ENCODE measurements at regions not wholly inside any gene's neighbourhood (a gene's known extent, or its start where the extent isn't known, plus 50 kb on each side); places are given as distances from the start of the nearest gene placed in this dataset.

GRCh38 chr12:115421796-115422709 lies 738.1 kb upstream of the TBX3 start:
- Mint-ChIP-seq H3K27ac (ENCODE audit: unreplicated experiment) (no peak overlapping the region), H3K4me3 (ENCODE audit: unreplicated experiment) (no peak overlapping the region), H3K9me3 (ENCODE audit: unreplicated experiment) (no peaks in the 10 kb centered on the region), H3K4me1 (ENCODE audit: unreplicated experiment) (peaks cover 3% of the 10 kb centered on the region), H3K27me3 (ENCODE audit: unreplicated experiment) (no peaks in the 10 kb centered on the region), H3K36me3 (ENCODE audit: low read depth, unreplicated experiment) (no peaks in the 10 kb centered on the region)
- no peak for DNase-seq (ENCODE audit: low spot score)
- TF ChIP-seq, protein P1, sequence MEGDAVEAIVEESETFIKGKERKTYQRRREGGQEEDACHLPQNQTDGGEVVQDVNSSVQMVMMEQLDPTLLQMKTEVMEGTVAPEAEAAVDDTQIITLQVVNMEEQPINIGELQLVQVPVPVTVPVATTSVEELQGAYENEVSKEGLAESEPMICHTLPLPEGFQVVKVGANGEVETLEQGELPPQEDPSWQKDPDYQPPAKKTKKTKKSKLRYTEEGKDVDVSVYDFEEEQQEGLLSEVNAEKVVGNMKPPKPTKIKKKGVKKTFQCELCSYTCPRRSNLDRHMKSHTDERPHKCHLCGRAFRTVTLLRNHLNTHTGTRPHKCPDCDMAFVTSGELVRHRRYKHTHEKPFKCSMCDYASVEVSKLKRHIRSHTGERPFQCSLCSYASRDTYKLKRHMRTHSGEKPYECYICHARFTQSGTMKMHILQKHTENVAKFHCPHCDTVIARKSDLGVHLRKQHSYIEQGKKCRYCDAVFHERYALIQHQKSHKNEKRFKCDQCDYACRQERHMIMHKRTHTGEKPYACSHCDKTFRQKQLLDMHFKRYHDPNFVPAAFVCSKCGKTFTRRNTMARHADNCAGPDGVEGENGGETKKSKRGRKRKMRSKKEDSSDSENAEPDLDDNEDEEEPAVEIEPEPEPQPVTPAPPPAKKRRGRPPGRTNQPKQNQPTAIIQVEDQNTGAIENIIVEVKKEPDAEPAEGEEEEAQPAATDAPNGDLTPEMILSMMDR (IDR thresholded peaks at IDR 0.05; ENCODE audit: unreplicated experiment): no peak

DNA sequence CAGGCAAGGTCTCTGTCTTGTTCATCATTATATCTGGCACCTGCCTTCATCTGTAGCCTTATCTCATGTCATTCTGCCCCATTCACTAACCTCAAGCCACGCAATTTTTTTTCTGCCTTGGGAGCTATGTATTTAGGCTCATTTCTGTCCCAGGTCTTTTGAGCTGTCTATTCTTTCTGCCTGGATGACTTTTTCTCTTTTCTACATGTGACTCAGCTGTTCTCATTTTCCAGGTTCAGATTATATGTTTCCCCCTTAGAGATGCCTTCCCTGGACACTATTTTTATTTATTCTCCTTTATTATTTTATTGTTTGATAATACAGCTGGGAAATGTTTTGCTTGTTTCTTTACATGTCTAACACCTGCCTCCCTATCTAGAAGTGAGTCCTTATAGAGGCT lies 737.4 kb upstream of the TBX3 start:
- TF ChIP-seq, protein P1 (IDR thresholded peaks at IDR 0.05; ENCODE audit: unreplicated experiment): no peak
- no peaks in the 10 kb centered on the region for H3K27me3 Mint-ChIP-seq (ENCODE audit: unreplicated experiment)
- H3K27ac Mint-ChIP-seq (ENCODE audit: unreplicated experiment): no peak overlapping the region
- H3K36me3 Mint-ChIP-seq (ENCODE audit: low read depth, unreplicated experiment): no peaks in the 10 kb centered on the region
- DNase-seq (ENCODE audit: low spot score): no peak
- no peak overlapping the region for H3K4me3 Mint-ChIP-seq (ENCODE audit: unreplicated experiment)
- no peaks in the 10 kb centered on the region for H3K9me3 Mint-ChIP-seq (ENCODE audit: unreplicated experiment)
- H3K4me1 Mint-ChIP-seq (ENCODE audit: unreplicated experiment): peaks cover 3% of the 10 kb centered on the region

DNA sequence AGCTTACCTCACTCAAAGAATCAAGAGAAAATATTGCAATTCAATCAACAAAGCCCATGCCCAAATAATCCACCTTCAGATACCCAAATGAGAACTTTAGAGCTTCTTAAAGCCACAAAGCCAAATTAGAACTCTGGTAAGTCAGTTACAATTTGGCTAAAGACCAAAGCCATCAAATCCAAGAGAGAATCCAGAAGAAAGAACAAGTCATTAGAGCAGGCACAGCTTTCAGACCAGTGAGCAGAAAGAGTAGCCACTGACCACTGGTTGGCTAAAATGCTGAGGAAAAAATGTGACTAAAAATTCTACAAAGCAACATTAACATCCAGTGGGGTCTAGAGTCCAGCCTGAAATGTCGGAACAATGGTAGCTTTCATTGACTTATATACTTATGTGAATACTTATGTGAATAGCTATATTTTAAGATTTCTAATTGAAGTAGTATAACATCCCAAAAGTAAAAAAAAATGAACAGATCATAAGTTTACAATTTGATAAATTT lies 735.2 kb upstream of the TBX3 start:
- no peaks in the 10 kb centered on the region for H3K9me3 Mint-ChIP-seq (ENCODE audit: unreplicated experiment)
- TF ChIP-seq, protein P1 (IDR thresholded peaks at IDR 0.05; ENCODE audit: unreplicated experiment): no peak
- no peaks in the 10 kb centered on the region for H3K36me3 Mint-ChIP-seq (ENCODE audit: low read depth, unreplicated experiment)
- no peak for DNase-seq (ENCODE audit: low spot score)
- H3K27me3 Mint-ChIP-seq (ENCODE audit: unreplicated experiment): no peaks in the 10 kb centered on the region
- no peak overlapping the region for H3K4me3 Mint-ChIP-seq (ENCODE audit: unreplicated experiment)
- no peak overlapping the region for H3K27ac Mint-ChIP-seq (ENCODE audit: unreplicated experiment)
- H3K4me1 Mint-ChIP-seq (ENCODE audit: unreplicated experiment): peaks cover 11% of the 10 kb centered on the region

- H3K27ac Mint-ChIP-seq (ENCODE audit: unreplicated experiment): no peak overlapping the region
- TF ChIP-seq, protein P1 (IDR thresholded peaks at IDR 0.05; ENCODE audit: unreplicated experiment): no peak
- peaks cover 7% of the 10 kb centered on the region for H3K4me1 Mint-ChIP-seq (ENCODE audit: unreplicated experiment)
- DNase-seq (ENCODE audit: low spot score): no peak
- no peaks in the 10 kb centered on the region for H3K36me3 Mint-ChIP-seq (ENCODE audit: low read depth, unreplicated experiment)
- H3K27me3 Mint-ChIP-seq (ENCODE audit: unreplicated experiment): no peaks in the 10 kb centered on the region
- no peaks in the 10 kb centered on the region for H3K9me3 Mint-ChIP-seq (ENCODE audit: unreplicated experiment)
- no peak overlapping the region for H3K4me3 Mint-ChIP-seq (ENCODE audit: unreplicated experiment)
Observed at GRCh38 chr12:115417610-115418009, 733.6 kb upstream of the TBX3 start.

DNA sequence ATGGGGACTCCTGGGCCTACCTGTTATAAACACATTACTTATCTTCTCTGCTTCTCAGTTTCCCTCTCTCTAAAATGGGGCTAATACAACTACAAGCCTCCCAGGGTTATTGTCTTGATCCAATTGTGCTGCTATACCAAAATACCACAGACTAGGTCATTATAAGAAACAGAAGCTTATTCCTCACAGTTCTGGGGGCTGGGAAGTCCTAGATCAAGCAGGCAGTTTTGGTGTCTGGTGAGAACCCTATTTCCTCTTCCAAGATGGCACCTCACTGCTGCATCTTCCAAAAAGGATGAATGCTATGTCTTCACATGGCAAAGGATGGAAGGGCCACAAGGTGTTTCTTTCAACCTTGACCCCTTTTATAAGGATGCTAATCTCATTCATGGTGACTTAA lies 732.9 kb upstream of the TBX3 start:
- no peak for DNase-seq (ENCODE audit: low spot score)
- Mint-ChIP-seq H3K4me1 (ENCODE audit: unreplicated experiment) (peaks cover 7% of the 10 kb centered on the region), H3K36me3 (ENCODE audit: low read depth, unreplicated experiment) (no peaks in the 10 kb centered on the region), H3K27me3 (ENCODE audit: unreplicated experiment) (no peaks in the 10 kb centered on the region), H3K4me3 (ENCODE audit: unreplicated experiment) (no peak overlapping the region), H3K9me3 (ENCODE audit: unreplicated experiment) (no peaks in the 10 kb centered on the region), H3K27ac (ENCODE audit: unreplicated experiment) (no peak overlapping the region)
- TF ChIP-seq, protein P1 (IDR thresholded peaks at IDR 0.05; ENCODE audit: unreplicated experiment): no peak
